NCI-H1092 treated with DMSO at 0.1 percent for 48 hours (cell line): ENCODE measurements at regions not wholly inside any gene's neighbourhood (a gene's known extent, or its start where the extent isn't known, plus 50 kb on each side); places are given as distances from the start of the nearest gene placed in this dataset.

Experiments
- DNase-seq: peaks from one replicate; lab custom pipeline; 2025; lab: John Stamatoyannopoulos, UW

- peak; percentile 59 for DNase-seq
Observed at GRCh38 chr1:219523411-219523810, 89.5 kb downstream of the ZC3H11B start.

GRCh38 chr1:219521325-219521724, 91.6 kb downstream of the ZC3H11B start:
- DNase-seq: no peak

GRCh38 chr1:219520241-219520640, 92.7 kb downstream of the ZC3H11B start:
- DNase-seq: no peak

GRCh38 chr1:219518907-219519248, 94.0 kb downstream of the ZC3H11B start:
- no peak for DNase-seq

- no peak for DNase-seq
Observed at GRCh38 chr1:219518168-219518906, 94.6 kb downstream of the ZC3H11B start.

GRCh38 chr1:219517031-219517430, 95.9 kb downstream of the ZC3H11B start:
- no peak for DNase-seq

- no peak for DNase-seq
Observed at GRCh38 chr1:219514728-219515127, 98.2 kb downstream of the ZC3H11B start.

- DNase-seq: no peak
Observed at GRCh38 chr1:219507437-219507836, 105.5 kb downstream of the ZC3H11B start.

- no peak for DNase-seq
Observed at GRCh38 chr1:219506936-219507335, 106.0 kb downstream of the ZC3H11B start.

- DNase-seq: no peak
Observed at GRCh38 chr1:219506473-219506899, 106.4 kb downstream of the ZC3H11B start.

GRCh38 chr1:219505886-219506285, 107.0 kb downstream of the ZC3H11B start:
- no peak for DNase-seq

- no peak for DNase-seq
Observed at GRCh38 chr1:219503604-219504003, 109.3 kb downstream of the ZC3H11B start.

- no peak for DNase-seq
Observed at GRCh38 chr1:219500327-219500897, 112.5 kb downstream of the ZC3H11B start.

GRCh38 chr1:219498666-219499065, 114.2 kb downstream of the ZC3H11B start:
- no peak for DNase-seq

- DNase-seq: peak; percentile 73
Observed at GRCh38 chr1:219495737-219496408, 117.0 kb downstream of the ZC3H11B start.

- DNase-seq: no peak
Observed at GRCh38 chr1:219492717-219493116, 120.2 kb downstream of the ZC3H11B start.

GRCh38 chr1:219490566-219490965, 122.3 kb downstream of the ZC3H11B start:
- DNase-seq: no peak

- no peak for DNase-seq
Observed at GRCh38 chr1:219489636-219490035, 123.3 kb downstream of the ZC3H11B start.

GRCh38 chr1:219488275-219488674, 124.6 kb downstream of the ZC3H11B start:
- DNase-seq: no peak

GRCh38 chr1:219483530-219483929, 129.4 kb downstream of the ZC3H11B start:
- DNase-seq: no peak

GRCh38 chr1:219480011-219480410, 132.9 kb downstream of the ZC3H11B start:
- no peak for DNase-seq

GRCh38 chr1:219478811-219479210, 134.1 kb downstream of the ZC3H11B start:
- no peak for DNase-seq

GRCh38 chr1:219477861-219478260, 135.0 kb downstream of the ZC3H11B start:
- no peak for DNase-seq
